MCF 10A (cell line): ENCODE measurements at regions not wholly inside any gene's neighbourhood (a gene's known extent, or its start where the extent isn't known, plus 50 kb on each side); places are given as distances from the start of the nearest gene placed in this dataset.

Experiments
- BruUV-seq: library from RNA; stranded (reverse); fragments of 400-500 nt; replicated peaks from 2 replicates; lab custom pipeline; 2021; lab: Mats Ljungman, UMichigan
- CTCF ChIA-PET: fragments of 300-600 bp; sonication (Branson Sonifier 250); formaldehyde crosslinking; extraction: SDS; loops from one replicate; lab custom pipeline; 2021; ENCODE audit warnings: antibody characterized with exemption, inconsistent platforms; lab: Yijun Ruan, JAX
- POLR2A ChIA-PET: fragments of 300-600, 350-650 bp; sonication (Branson Sonifier 250); formaldehyde crosslinking; extraction: SDS; loops from one replicate; lab custom pipeline; 2020; ENCODE audit warnings: antibody characterized with exemption, inconsistent platforms; lab: Yijun Ruan, JAX
- DNase-seq: peaks from one replicate; pipeline ENCODE4 v3.0.0-alpha.2; 2018; ENCODE audit not compliant: unreplicated experiment
- H3K27ac Mint-ChIP-seq: one replicate; pipeline ENCODE4 v1.8.0; 2022; ENCODE audit warnings: mild to moderate bottlenecking, low read depth, mixed read lengths; ENCODE audit not compliant: unreplicated experiment
- H3K27me3 Mint-ChIP-seq: one replicate; pipeline ENCODE4 v1.8.0; 2022; ENCODE audit warnings: mixed read lengths; ENCODE audit not compliant: insufficient read depth, unreplicated experiment
- H3K36me3 Mint-ChIP-seq: one replicate; pipeline ENCODE4 v1.8.0; 2022; ENCODE audit warnings: mild to moderate bottlenecking, moderate library complexity, mixed read lengths; ENCODE audit not compliant: insufficient read depth, unreplicated experiment
- H3K4me1 Mint-ChIP-seq: one replicate; pipeline ENCODE4 v1.8.0; 2022; ENCODE audit warnings: mixed read lengths; ENCODE audit not compliant: insufficient read depth, unreplicated experiment
- H3K4me3 Mint-ChIP-seq: one replicate; pipeline ENCODE4 v1.8.0; 2022; ENCODE audit warnings: mild to moderate bottlenecking, moderate library complexity, mixed read lengths; ENCODE audit not compliant: unreplicated experiment
- H3K9me3 Mint-ChIP-seq: one replicate; pipeline ENCODE4 v1.8.0; 2022; ENCODE audit warnings: mixed read lengths; ENCODE audit not compliant: unreplicated experiment
- intact Hi-C: fragments of 100-400 bp; cut with micrococcal nuclease; formaldehyde crosslinking; loops from 2 replicates; pipeline ENCODE4 v1.14.1; 2022
- TF ChIP-seq, protein P1 (sequence below): fragments of 200-600 bp; IDR thresholded peaks from one replicate; pipeline ENCODE4 v1.8.0; 2022; ENCODE audit warnings: antibody characterized with exemption, mild to moderate bottlenecking; ENCODE audit not compliant: unreplicated experiment

GRCh38 chr12:118727196-118727978 lies 254.0 kb upstream of the SRRM4 start:
- Mint-ChIP-seq H3K4me1 (no peaks in the 10 kb centered on the region), H3K36me3 (no peaks in the 10 kb centered on the region), H3K4me3 (no peak overlapping the region), H3K9me3 (peaks cover 29% of the 10 kb centered on the region), H3K27me3 (no peaks in the 10 kb centered on the region), H3K27ac (no peak overlapping the region)
- ChIA-PET CTCF (no interaction called here), POLR2A (interaction anchor here (0.6 kb wide), 1 partner anchor 451 kb away, joined by 3 read pairs; the partner anchor contains the start of gene HSPB8)
- DNase-seq = no peak
- intact Hi-C loops = loop anchor here (10.0 kb wide), 1 partner anchor 147 kb away; no protein-coding TSS in a partner anchor
- TF ChIP-seq, protein P1, sequence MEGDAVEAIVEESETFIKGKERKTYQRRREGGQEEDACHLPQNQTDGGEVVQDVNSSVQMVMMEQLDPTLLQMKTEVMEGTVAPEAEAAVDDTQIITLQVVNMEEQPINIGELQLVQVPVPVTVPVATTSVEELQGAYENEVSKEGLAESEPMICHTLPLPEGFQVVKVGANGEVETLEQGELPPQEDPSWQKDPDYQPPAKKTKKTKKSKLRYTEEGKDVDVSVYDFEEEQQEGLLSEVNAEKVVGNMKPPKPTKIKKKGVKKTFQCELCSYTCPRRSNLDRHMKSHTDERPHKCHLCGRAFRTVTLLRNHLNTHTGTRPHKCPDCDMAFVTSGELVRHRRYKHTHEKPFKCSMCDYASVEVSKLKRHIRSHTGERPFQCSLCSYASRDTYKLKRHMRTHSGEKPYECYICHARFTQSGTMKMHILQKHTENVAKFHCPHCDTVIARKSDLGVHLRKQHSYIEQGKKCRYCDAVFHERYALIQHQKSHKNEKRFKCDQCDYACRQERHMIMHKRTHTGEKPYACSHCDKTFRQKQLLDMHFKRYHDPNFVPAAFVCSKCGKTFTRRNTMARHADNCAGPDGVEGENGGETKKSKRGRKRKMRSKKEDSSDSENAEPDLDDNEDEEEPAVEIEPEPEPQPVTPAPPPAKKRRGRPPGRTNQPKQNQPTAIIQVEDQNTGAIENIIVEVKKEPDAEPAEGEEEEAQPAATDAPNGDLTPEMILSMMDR = no peak
- BruUV-seq = no TSS peak

DNA sequence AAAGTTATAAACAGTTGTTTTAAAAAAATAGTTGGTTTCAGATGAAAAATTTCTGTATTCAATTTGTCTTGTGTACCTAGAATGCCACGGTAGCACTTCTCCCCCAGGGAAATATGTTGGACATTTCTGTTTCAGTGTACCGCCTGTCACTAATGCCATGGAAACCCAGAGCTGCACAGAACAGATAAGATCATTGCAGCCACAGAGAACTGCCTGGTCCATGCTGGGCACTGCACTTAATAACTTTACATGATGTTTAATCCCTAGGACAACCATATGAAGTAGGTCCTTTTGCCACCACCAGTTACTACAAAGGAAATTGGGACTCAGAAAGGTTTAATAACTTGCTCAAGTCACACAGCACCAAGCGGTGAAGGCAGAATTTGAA lies 253.4 kb upstream of the SRRM4 start:
- TF ChIP-seq, protein P1 = no peak
- CTCF ChIA-PET = no interaction called here
- Mint-ChIP-seq H3K27me3 (no peaks in the 10 kb centered on the region), H3K4me3 (no peak overlapping the region), H3K36me3 (no peaks in the 10 kb centered on the region), H3K9me3 (peaks cover 24% of the 10 kb centered on the region), H3K27ac (no peak overlapping the region), H3K4me1 (no peaks in the 10 kb centered on the region)
- no peak for DNase-seq
- intact Hi-C loops = loop anchor here (10.0 kb wide), 1 partner anchor 147 kb away; no protein-coding TSS in a partner anchor
- POLR2A ChIA-PET = no interaction called here
- no TSS peak for BruUV-seq

GRCh38 chr12:118734266-118734665 lies 247.1 kb upstream of the SRRM4 start:
- no peak overlapping the region for H3K27ac Mint-ChIP-seq
- H3K27me3 Mint-ChIP-seq = no peaks in the 10 kb centered on the region
- intact Hi-C loops = no loop called here
- ChIA-PET CTCF (no interaction called here), POLR2A (no interaction called here)
- H3K9me3 Mint-ChIP-seq = peaks cover 40% of the 10 kb centered on the region
- BruUV-seq = no TSS peak
- no peak for DNase-seq
- no peaks in the 10 kb centered on the region for H3K4me1 Mint-ChIP-seq
- TF ChIP-seq, protein P1 = no peak
- no peak overlapping the region for H3K4me3 Mint-ChIP-seq
- H3K36me3 Mint-ChIP-seq = no peaks in the 10 kb centered on the region

GRCh38 chr12:118737985-118738540 lies 243.3 kb upstream of the SRRM4 start:
- TF ChIP-seq, protein P1 = no peak
- Mint-ChIP-seq H3K4me1 (no peaks in the 10 kb centered on the region), H3K4me3 (no peak overlapping the region), H3K36me3 (no peaks in the 10 kb centered on the region), H3K27me3 (no peaks in the 10 kb centered on the region), H3K27ac (no peak overlapping the region), H3K9me3 (peaks cover 47% of the 10 kb centered on the region)
- no TSS peak for BruUV-seq
- intact Hi-C loops = no loop called here
- no peak for DNase-seq
- ChIA-PET POLR2A (no interaction called here), CTCF (interaction anchor here (0.6 kb wide), 1 partner anchor 120 kb away, joined by 3 read pairs; no protein-coding TSS in a partner anchor)
